PC-3 (cell line): ENCODE measurements at regions not wholly inside any gene's neighbourhood (a gene's known extent, or its start where the extent isn't known, plus 50 kb on each side); places are given as distances from the start of the nearest gene placed in this dataset.

Source experiments
- ATAC-seq: fragments of 200-7000 bp; cut with Tn5 transposase; 2 replicates; pipeline ENCODE4 v1.9.1; 2020; ENCODE audit warnings: mild to moderate bottlenecking, moderate library complexity
- BruUV-seq: library from RNA; stranded (reverse); fragments of 400-500 nt; replicated peaks from 2 replicates; lab custom pipeline; 2021; lab: Mats Ljungman, UMichigan
- CTCF ChIA-PET: fragments of 300-600 bp; sonication (Branson Sonifier 250); formaldehyde crosslinking; loops from one replicate; lab custom pipeline; 2022; ENCODE audit warnings: antibody characterized with exemption; lab: Charles Lee
- POLR2A ChIA-PET: fragments of 300-600 bp; sonication (Branson Sonifier 250); formaldehyde crosslinking; loops from one replicate; lab custom pipeline; 2022; ENCODE audit warnings: antibody characterized with exemption; ENCODE audit not compliant: unreplicated experiment; lab: Charles Lee
- DNase-seq: peaks from one replicate; pipeline ENCODE4 v3.0.0-alpha.2; 2015
- H2AFZ ChIP-seq: fragments of 300-600 bp; sonication (generic); 2 replicates; pipeline ENCODE4 v1.6.0; 2016; ENCODE audit warnings: antibody characterized with exemption, low read length
- H3F3A ChIP-seq: fragments of 300-600 bp; sonication (generic); one replicate; pipeline ENCODE4 v1.6.0; 2017; ENCODE audit warnings: antibody characterized with exemption, low read length, control low read depth, mild to moderate bottlenecking; ENCODE audit not compliant: unreplicated experiment
- H3K27ac ChIP-seq: fragments of 300-600 bp; sonication (generic); 2 replicates; pipeline ENCODE4 v1.5.1; 2016; ENCODE audit warnings: mild to moderate bottlenecking, low read length
- H3K27me3 ChIP-seq: fragments of 300-600 bp; sonication (generic); 2 replicates; pipeline ENCODE4 v1.6.1; 2016; ENCODE audit warnings: low read length, mixed read lengths
- H3K36me3 ChIP-seq: fragments of 300-600 bp; sonication (generic); 2 replicates; pipeline ENCODE4 v1.6.1; 2016; ENCODE audit warnings: low read depth, mixed run types, low read length, mixed read lengths
- H3K4me1 ChIP-seq: fragments of 300-600 bp; sonication (generic); 2 replicates; pipeline ENCODE4 v1.5.1; 2016; ENCODE audit warnings: low read length; ENCODE audit not compliant: insufficient read depth
- H3K4me2 ChIP-seq: fragments of 300-600 bp; sonication (generic); 2 replicates; pipeline ENCODE4 v1.6.0; 2016; ENCODE audit warnings: low read length
- H3K4me3 ChIP-seq: fragments of 300-600 bp; sonication (generic); 2 replicates; pipeline ENCODE4 v1.5.1; 2016; ENCODE audit warnings: mild to moderate bottlenecking, low read length, mixed read lengths
- H3K79me2 ChIP-seq: fragments of 300-600 bp; sonication (generic); 2 replicates; pipeline ENCODE4 v1.6.1; 2017; ENCODE audit warnings: low read length, mixed read lengths
- H3K9ac ChIP-seq: fragments of 300-600 bp; sonication (generic); 2 replicates; pipeline ENCODE4 v1.6.0; 2016; ENCODE audit warnings: mild to moderate bottlenecking, low read length
- H3K9me2 ChIP-seq: fragments of 300-600 bp; sonication (generic); replicated peaks from 2 replicates; pipeline ENCODE4 v1.6.1; 2016; ENCODE audit warnings: mixed run types, low read length, mixed read lengths
- H3K9me3 ChIP-seq: fragments of 300-600 bp; sonication (generic); 2 replicates; pipeline ENCODE4 v1.6.1; 2016; ENCODE audit warnings: low read length, mixed read lengths
- H4K20me1 ChIP-seq: fragments of 300-600 bp; sonication (generic); 2 replicates; pipeline ENCODE4 v1.6.1; 2016; ENCODE audit warnings: low read length, mixed read lengths
- EZH2 ChIP-seq: fragments of 300-600 bp; sonication (generic); IDR thresholded peaks from one replicate; pipeline ENCODE4 v1.6.1; 2017; ENCODE audit warnings: antibody characterized with exemption, mild to moderate bottlenecking, low read length; ENCODE audit not compliant: unreplicated experiment
- EZH2phosphoT487 ChIP-seq: fragments of 300-600 bp; sonication (generic); IDR thresholded peaks from 2 replicates; pipeline ENCODE4 v1.6.1; 2018; ENCODE audit warnings: mild to moderate bottlenecking, antibody characterized with exemption, low read length, borderline replicate concordance
- intact Hi-C: fragments of 100-400 bp; cut with micrococcal nuclease; formaldehyde crosslinking; loops from 2 replicates; pipeline ENCODE4 v1.9.0; 2023
- TF ChIP-seq, protein P1 (sequence below): fragments of 300-600 bp; sonication (generic); conservative IDR thresholded peaks from 2 replicates; pipeline ENCODE4 v1.5.1; 2017; ENCODE audit warnings: antibody characterized with exemption, low read depth, mild to moderate bottlenecking, low read length

DNA sequence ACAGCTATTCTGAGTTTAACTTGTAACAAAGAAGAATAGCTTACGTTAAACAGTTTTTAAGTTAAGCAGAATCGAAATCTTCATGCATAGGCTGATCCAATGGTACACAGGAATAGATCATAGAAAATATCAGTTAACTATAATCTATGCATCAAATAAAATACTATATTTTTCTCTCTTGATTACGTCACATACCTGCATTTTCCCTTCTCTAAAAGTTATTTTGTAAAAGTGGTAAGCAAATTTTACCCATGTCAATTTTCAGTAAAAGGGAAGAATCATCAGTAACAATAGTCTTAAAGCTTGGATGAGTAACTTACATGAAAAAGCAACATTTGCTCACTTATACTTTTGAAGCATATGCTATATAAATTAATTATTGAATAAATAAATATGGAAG, 692.4 kb downstream of the FAT4 start:
- no peaks in the 10 kb centered on the region for H3K36me3 ChIP-seq
- H3F3A ChIP-seq = no peaks in the 10 kb centered on the region
- no TSS peak for BruUV-seq
- DNase-seq = no peak
- intact Hi-C loops = no loop called here
- no peaks in the 10 kb centered on the region for H3K9me2 ChIP-seq
- no peak for ATAC-seq
- no peak overlapping the region for H3K4me3 ChIP-seq
- TF ChIP-seq EZH2 (no peak), EZH2phosphoT487 (no peak)
- TF ChIP-seq, protein P1, sequence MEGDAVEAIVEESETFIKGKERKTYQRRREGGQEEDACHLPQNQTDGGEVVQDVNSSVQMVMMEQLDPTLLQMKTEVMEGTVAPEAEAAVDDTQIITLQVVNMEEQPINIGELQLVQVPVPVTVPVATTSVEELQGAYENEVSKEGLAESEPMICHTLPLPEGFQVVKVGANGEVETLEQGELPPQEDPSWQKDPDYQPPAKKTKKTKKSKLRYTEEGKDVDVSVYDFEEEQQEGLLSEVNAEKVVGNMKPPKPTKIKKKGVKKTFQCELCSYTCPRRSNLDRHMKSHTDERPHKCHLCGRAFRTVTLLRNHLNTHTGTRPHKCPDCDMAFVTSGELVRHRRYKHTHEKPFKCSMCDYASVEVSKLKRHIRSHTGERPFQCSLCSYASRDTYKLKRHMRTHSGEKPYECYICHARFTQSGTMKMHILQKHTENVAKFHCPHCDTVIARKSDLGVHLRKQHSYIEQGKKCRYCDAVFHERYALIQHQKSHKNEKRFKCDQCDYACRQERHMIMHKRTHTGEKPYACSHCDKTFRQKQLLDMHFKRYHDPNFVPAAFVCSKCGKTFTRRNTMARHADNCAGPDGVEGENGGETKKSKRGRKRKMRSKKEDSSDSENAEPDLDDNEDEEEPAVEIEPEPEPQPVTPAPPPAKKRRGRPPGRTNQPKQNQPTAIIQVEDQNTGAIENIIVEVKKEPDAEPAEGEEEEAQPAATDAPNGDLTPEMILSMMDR = no peak
- no peak overlapping the region for H3K27ac ChIP-seq
- CTCF ChIA-PET = no interaction called here
- POLR2A ChIA-PET = no interaction called here
- no peaks in the 10 kb centered on the region for H4K20me1 ChIP-seq
- H3K9me3 ChIP-seq = no peaks in the 10 kb centered on the region
- H2AFZ ChIP-seq = no peak overlapping the region
- H3K27me3 ChIP-seq = no peaks in the 10 kb centered on the region
- no peaks in the 10 kb centered on the region for H3K79me2 ChIP-seq
- no peak overlapping the region for H3K9ac ChIP-seq
- H3K4me2 ChIP-seq = no peak overlapping the region
- no peaks in the 10 kb centered on the region for H3K4me1 ChIP-seq

DNA sequence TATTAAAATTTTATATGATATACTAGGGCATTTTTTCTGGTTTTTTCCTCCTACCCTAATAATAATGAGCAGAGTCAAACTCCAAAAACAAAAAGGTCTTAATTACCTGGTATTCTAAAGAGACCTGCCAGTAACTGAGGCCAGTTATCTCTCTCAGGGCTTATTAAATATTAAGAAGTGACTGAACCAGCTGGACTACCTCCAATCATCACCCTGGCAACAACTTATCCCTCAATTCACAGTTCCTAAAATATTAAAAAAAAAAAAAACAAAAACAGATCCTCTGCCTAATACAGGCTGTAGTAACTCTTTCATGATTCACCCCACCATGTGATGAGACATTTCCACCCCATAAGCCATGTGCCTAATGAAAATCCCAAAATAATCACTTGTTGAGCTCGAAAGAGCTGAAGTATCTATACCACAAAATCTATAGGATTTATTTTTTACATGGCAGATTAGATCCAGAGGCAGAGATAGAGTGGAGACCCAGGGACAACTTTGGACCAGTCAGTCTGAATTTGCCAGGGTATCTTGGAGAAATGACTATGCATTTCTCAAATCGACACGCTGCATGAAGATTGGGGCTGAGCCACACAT, 698.0 kb downstream of the FAT4 start:
- H3K9me3 ChIP-seq = no peaks in the 10 kb centered on the region
- no peak for ATAC-seq
- no peaks in the 10 kb centered on the region for H3K27me3 ChIP-seq
- DNase-seq = no peak
- H3K9ac ChIP-seq = no peak overlapping the region
- H3K27ac ChIP-seq = no peak overlapping the region
- no peaks in the 10 kb centered on the region for H4K20me1 ChIP-seq
- intact Hi-C loops = no loop called here
- no peaks in the 10 kb centered on the region for H3K9me2 ChIP-seq
- ChIA-PET CTCF (no interaction called here), POLR2A (no interaction called here)
- H2AFZ ChIP-seq = no peak overlapping the region
- no peaks in the 10 kb centered on the region for H3F3A ChIP-seq
- H3K79me2 ChIP-seq = no peaks in the 10 kb centered on the region
- no peaks in the 10 kb centered on the region for H3K4me1 ChIP-seq
- no peak for TF ChIP-seq EZH2
- no peak for TF ChIP-seq EZH2phosphoT487
- TF ChIP-seq, protein P1 = no peak
- no peaks in the 10 kb centered on the region for H3K36me3 ChIP-seq
- no peak overlapping the region for H3K4me2 ChIP-seq
- no TSS peak for BruUV-seq
- no peak overlapping the region for H3K4me3 ChIP-seq

DNA sequence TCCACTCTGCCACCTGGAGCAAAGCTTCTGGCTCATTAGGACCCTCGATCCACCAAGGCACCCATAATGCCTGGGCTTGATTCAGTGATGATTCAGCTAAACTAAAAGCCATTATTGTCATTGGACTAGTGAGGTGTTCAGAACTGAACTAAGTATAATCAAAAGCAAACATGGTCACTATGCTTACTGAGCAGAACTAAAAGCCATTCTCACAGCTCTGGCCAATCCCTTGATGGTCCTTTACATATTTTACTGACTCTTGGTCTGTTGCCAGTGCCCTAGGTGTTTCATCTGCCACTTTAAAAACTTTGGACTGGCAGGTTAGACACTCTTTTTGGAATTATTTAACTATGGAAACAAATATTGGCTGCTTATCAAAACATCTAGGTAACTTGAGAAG, 703.5 kb downstream of the FAT4 start:
- DNase-seq (no peak), ATAC-seq (no peak)
- no peaks in the 10 kb centered on the region for H3K9me2 ChIP-seq
- no peak overlapping the region for H3K4me2 ChIP-seq
- H3K4me1 ChIP-seq = no peaks in the 10 kb centered on the region
- H3K79me2 ChIP-seq = no peaks in the 10 kb centered on the region
- H3K4me3 ChIP-seq = no peak overlapping the region
- CTCF ChIA-PET = no interaction called here
- TF ChIP-seq, protein P1 = no peak
- TF ChIP-seq EZH2phosphoT487 (no peak), EZH2 (no peak)
- no peaks in the 10 kb centered on the region for H3K9me3 ChIP-seq
- BruUV-seq = no TSS peak
- no peak overlapping the region for H3K27ac ChIP-seq
- H3K36me3 ChIP-seq = no peaks in the 10 kb centered on the region
- H3K27me3 ChIP-seq = no peaks in the 10 kb centered on the region
- POLR2A ChIA-PET = no interaction called here
- H2AFZ ChIP-seq = no peak overlapping the region
- H3K9ac ChIP-seq = no peak overlapping the region
- intact Hi-C loops = no loop called here
- H3F3A ChIP-seq = no peaks in the 10 kb centered on the region
- no peaks in the 10 kb centered on the region for H4K20me1 ChIP-seq
